Stimulated activated CD8-positive, alpha-beta memory T cell treated with anti-CD3 and anti-CD28 coated beads, Interleukin-15, amount 100 ng/mL, for 48 hours (primary cell): ENCODE measurements at regions not wholly inside any gene's neighbourhood (a gene's known extent, or its start where the extent isn't known, plus 50 kb on each side); places are given as distances from the start of the nearest gene placed in this dataset.
"Not testable (repeated sequence)": the region's sequence is repeated elsewhere in the genome, so short reads cannot be mapped to it uniquely, and the experiment has no call there.

Experiments used
- DNase-seq, 2 donors: peaks; one replicate each; pipeline ENCODE4 v3.0.0-alpha.2; 2020; ENCODE audit warnings: low read depth in 2 of 2

DNA sequence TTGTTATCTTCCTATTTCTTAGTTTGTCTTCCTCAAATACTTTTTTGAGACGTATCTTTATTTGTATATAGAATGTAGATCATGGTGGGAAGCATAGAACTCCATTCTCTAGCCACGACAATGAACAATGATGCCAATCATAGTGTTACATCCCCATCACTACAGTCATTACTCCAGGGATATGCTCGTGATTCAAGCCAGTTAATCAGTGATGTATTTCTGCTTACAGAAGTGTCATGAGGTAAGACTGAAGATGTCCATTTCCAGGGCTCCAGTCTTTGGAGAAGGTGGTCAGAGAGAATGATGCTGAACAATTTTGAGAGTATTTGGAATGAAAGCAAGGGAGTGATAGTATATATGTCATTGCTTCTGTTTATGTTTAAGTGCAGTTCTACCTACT lies 777.2 kb upstream of the TMEFF2 start:
- DNase-seq: no peak

- no peak for DNase-seq
Observed at GRCh38 chr2:192969055-192969454, 774.3 kb upstream of the TMEFF2 start.

GRCh38 chr2:192960945-192961344 lies 766.2 kb upstream of the TMEFF2 start:
- DNase-seq: no peak

DNA sequence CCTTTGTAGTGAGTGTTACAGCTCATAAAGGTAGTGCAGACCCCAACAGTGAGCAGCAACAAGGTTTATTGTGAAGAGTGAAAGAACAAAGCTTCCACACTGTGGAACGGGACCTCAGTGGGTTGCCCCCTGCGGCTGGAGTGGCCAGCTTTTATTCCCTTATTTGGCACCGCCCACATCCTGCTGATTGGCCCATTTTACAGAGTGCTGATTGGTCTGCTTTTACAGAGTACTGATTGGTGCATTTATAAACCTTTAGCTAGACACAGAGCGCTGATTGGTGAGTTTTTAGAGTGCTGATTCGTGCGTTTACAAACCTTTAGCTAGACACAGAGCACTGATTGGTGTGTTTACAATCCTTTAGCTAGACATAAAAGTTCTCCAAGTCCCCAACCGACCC lies 763.9 kb upstream of the TMEFF2 start:
- not testable (repeated sequence) for DNase-seq

DNA sequence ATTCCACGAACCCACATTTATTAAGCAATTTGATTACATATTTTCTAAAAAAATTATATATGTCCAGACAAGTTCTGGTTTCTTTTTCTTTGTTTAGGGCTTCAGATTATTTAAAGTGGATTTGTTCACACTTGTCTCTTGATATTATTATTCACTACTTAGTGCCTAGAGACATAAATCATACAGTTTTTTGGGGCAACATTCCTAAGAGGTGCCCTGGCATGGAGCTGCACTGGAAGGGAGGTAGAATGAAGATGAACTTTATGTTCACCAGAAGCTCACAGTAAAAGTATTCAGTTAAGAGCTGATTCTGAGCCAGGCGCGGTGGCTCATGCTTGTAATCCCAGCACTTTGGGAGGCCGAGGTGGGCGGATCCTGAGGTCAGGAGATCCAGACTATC lies 762.7 kb upstream of the TMEFF2 start:
- DNase-seq: no peak

- no peak for DNase-seq
Observed at GRCh38 chr2:192953116-192953515, 758.4 kb upstream of the TMEFF2 start.

DNA sequence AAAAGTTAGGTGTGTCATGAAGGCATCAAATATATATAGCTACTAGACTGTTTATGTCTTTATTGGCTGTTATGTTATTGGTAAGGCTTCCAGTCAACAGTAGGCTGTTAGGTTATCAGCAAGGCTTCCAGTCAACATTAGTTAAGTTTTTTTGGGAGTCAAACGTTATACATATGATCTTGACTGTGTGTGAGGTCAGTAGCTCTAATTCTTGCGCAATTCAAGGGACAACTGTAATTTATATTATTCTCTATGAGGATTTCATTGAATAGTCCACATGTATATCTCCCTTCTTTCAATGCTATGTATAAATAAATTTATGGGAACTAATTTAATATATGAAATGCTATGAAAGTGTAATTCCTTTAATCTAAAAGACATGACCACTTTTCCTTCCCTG lies 757.5 kb upstream of the TMEFF2 start:
- no peak for DNase-seq

DNA sequence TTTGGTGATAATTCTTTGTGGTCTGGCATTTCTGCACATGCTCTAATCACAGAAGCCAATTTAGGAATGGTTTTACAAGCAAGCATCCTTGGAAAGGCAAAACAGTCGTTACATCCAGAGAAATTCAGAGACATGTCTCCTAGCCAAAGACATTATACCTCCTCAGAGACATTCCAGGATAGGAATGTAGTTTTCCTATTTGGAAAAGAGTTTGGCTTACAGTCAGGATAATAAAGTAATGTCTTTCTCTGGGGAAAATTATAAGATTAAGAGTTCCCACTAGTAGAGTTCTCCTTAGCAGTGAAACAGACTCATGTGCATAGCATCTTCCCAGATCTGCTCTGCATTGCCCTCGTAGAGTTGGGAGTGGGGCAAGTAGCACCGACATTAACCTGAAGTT lies 753.6 kb upstream of the TMEFF2 start:
- DNase-seq: no peak

GRCh38 chr2:192947352-192947751 lies 752.6 kb upstream of the TMEFF2 start:
- DNase-seq: no peak

- no peak for DNase-seq
Observed at GRCh38 chr2:192940767-192941166, 746.0 kb upstream of the TMEFF2 start.

- no peak for DNase-seq
Observed at GRCh38 chr2:192932376-192932775, 737.6 kb upstream of the TMEFF2 start.

DNA sequence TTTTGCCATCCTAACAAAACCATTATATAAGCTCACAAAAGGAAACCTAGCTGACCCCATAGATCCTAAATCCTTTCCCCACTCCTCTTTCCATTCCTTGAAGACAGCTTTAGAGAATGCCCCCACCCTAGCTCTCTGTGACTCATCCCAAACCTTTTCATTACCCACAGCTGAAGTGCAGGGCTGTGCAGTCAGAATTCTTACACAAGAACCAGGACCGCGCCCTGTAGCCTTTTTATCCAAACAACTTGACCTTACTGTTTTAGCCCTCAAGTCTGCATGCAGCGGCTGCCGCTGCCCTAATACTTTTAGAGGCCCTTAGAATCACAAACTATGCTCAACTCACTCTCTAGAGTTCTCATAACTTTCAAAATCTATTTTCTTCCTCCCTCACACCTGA lies 726.9 kb upstream of the TMEFF2 start:
- DNase-seq: not testable (repeated sequence)

GRCh38 chr2:192901446-192901845 lies 706.7 kb upstream of the TMEFF2 start:
- DNase-seq: no peak

DNA sequence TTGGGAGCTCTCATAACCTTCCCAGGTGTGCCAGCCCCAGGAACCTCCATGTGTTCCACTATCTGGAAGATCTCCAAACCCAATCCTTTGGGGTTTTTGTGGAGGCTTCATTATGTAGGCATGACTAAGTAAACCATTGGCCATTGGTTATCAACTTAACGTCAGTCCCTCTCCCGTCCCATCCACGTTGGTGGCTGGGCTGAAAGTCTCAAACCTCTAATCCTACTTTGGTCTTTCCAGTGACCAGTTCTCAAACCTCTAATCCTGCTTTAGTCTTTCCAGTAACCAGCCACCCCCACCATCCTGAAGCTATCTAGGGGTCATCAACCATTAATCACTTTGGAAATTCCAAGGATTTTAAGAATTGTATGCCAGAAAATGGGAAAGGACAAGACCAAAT lies 704.7 kb upstream of the TMEFF2 start:
- DNase-seq: no peak

DNA sequence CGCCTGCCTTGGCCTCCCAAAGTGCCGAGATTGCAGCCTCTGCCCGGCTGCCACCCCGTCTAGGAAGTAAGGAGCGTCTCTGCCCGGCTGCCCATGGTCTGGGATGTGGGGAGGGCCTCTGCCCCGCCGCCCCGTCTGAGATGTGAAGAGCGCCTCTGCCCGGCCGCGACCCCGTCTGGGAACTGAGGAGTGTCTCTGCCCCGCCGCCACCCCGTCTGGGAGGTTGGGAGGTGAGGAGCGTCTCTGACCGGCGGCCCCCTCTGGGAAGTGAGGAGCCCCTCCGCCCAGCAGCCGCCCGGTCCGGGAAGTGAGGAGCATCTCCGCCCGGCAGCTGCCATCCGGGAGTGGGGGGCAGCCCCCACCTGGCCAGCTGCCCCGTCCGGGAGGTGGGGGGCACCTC lies 699.2 kb upstream of the TMEFF2 start:
- not testable (repeated sequence) for DNase-seq

GRCh38 chr2:192888109-192888508 lies 693.4 kb upstream of the TMEFF2 start:
- no peak for DNase-seq

DNA sequence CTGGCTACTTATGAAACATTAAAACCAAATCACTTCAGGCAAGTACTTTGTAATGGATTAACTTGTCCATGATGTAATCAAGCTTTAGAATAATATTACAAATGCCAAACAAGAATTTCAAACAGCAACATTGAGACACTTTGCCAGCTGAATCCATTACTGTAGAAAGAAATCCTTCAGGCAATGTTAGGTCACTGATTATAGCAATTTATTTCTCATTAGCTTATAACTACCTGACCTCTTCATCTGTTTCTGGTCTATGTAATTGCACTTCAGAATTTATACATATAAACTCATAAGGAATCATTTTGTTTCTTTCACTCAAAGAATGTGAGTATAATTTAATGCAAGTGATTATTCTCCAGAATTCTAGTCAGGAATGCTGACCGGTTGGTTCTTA lies 692.6 kb upstream of the TMEFF2 start:
- no peak for DNase-seq

- DNase-seq: no peak
Observed at GRCh38 chr2:192886636-192887035, 691.9 kb upstream of the TMEFF2 start.

GRCh38 chr2:192885569-192886160 lies 690.9 kb upstream of the TMEFF2 start:
- no peak for DNase-seq

DNA sequence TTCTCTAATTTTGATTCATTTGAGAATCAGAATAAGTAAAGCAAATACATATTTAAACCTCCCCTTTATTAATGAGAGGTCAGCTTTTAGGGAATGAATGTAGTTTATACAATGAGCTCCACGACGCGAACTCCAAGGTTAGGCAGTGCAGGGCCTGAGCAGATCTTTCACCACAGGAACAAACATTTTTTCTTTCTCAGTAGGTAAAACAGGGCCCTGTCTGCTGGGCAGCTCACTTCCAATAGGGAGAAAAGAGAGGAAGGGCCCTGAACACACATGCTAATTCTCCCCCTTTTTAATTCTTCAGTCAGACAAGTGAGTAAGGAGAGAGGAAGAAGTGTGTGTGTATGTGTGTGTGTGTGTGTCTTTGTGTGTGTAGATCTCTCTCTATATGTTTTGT lies 682.4 kb upstream of the TMEFF2 start:
- no peak for DNase-seq

GRCh38 chr2:192876698-192877097 lies 682.0 kb upstream of the TMEFF2 start:
- no peak for DNase-seq

- no peak for DNase-seq
Observed at GRCh38 chr2:192854706-192855105, 660.0 kb upstream of the TMEFF2 start.

DNA sequence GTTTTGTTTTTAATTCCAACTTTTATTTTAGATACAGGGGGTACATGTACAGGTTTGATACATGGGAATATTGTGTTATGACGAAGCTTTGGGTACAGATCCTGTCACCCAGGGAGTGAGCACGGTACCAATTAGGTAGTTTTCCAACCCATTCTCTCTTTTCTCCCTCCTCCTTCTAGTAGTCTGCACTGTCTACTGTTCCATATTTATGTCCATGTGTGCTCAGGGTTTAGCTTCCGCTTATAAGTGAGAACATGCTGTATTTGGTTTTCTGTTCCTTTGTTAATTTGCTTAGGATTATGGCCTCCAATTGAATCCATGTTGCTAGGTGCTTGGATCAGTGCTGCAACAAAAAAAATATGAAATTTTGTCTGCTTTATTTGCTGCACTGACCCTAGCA lies 659.3 kb upstream of the TMEFF2 start:
- no peak for DNase-seq

DNA sequence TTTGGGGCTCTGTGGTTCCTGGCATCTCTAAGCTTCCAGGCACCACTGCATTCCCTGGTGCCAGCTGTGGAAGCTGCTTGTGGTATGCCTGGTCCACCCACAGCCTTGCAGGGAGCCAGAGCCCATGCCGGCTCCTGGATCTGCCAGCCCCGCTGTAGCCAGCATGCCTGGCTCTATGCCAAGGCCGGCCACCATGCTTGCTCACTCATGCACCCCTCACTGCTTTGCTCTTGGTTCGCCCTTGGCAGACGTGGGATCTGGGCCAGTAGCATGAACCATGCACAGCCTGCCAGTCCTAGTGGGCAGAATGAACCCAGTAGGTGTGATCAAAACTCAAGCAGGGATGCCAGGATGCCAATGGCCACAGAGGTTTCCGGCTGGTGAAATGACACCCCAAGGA lies 634.2 kb upstream of the TMEFF2 start:
- DNase-seq: no peak

DNA sequence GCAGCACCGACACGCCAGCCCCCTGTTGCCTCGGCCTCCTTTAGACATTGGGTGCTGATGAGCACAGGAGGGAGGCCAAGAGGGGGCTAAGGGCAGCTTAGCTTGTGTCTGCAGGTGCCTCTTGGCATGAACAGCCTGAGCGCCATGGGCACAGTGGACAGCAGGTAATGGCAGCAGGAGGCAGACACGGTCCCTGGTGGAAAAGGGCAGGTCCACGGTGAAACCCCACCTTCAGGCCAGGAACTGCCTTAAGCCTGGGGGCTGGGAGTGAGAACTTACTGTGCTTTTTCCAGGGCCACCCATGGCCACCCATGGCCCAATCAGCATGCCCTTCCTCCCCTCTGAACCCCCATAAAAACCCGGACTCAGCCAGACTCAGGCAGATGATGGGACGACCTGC lies 633.4 kb upstream of the TMEFF2 start:
- DNase-seq: no peak
